Astrocyte of the hippocampus (primary cell): ENCODE measurements at regions not wholly inside any gene's neighbourhood (a gene's known extent, or its start where the extent isn't known, plus 50 kb on each side); places are given as distances from the start of the nearest gene placed in this dataset.
"Not testable (repeated sequence)": the region's sequence is repeated elsewhere in the genome, so short reads cannot be mapped to it uniquely, and the experiment has no call there.

ENCODE experiments used
- DNase-seq: peaks from one replicate; pipeline ENCODE4 v3.0.0; 2011; ENCODE audit warnings: low read depth, low spot score

DNA sequence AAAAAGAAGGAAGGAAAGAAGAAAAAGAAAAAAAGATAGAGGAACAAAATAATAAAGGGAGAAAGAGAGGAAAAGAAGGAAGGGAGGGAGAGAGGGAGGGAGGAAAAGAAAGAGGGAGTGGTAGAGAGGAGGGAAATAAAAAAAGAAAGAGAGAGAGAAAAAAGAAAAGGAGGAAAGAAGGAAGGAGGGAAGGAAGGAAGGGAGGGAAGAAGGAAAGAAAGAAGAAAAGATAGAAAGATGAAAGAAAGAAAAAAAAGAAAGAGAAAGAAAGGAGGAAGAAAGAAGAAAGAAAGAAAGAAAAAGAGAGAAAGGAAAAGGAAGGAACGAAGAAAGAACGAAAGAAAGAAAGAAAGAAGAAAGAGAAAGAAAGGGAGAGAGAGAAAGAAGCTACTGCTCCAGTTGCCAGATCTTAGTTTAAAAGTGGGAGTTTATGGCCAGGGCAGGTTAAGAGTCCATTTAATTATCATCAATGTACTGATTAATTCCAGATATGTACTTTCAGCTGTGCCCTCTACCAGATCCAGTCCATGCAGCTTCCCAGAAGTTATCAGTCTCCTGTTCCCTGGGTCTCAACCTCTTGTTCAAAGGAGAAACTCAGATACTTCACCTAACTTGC, 1378.5 kb upstream of the NUDT12 start:
- no peak for DNase-seq

DNA sequence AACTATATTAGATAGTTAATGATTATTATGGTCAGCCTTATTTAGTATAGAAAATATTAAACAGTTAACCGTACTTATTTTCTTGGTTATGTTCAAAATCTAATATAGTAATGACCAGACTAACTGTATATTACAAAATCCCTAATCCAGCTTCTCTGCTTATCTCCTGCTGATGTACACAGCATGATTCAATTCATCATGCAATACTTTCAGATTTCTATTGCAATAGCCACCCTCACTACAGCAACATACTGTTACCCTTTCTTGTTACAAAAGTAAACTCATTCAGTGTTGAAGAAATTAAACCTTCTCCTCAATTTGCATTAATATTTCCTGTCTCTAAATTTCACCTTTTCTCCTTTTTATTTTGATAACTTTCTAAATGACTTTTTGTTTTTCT, 1375.0 kb upstream of the NUDT12 start:
- DNase-seq, result no peak

DNA sequence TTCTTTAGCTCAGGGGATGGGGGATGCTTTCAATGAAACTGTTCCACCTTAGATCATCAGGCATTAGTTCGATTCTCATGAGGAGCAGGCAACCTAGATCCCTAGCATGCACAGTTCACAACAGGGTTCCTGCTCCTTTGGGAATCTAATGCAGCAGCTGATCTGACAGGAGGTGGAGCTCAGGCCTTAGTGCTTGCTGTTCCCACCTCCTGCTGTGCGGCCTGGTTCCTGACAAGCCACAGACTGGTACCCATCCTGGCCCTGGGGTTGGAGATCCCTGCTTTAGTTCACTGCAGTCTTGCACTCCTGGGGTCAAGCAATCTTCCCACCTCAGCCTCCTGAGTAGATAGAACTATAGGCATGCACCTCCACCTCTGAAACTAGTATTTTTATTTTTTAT, 1369.8 kb upstream of the NUDT12 start:
- DNase-seq, result no peak

DNA sequence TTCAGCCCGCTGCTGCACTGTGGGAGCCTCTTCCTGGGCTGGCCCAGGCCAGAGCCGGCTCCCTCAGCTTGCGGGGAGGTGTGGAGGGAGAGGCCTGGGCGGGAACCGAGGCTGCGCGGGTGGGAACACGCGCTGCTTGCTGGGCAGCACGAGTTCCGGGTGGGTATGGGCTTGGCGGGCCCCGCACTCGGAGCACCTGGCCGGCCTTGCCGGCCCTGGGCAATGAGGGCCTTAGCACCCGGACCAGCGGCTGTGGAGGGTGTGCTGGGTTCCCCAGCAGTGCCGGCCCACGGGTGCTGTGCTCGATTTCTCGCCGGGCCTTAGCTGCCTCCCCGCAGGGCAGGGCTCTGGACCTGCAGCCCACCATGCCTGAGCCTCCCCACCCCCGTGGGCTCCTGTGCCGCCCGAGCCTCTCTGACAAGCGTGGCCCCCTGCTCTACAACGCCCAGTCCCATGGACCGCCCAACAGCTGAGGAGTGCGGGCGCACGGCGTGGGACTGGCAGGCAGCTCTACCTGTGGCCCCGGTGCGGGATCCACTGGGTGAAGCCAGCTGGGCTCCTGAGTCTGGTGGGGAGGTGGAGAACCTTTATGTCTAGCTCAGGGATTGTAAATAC, 1366.4 kb upstream of the NUDT12 start:
- no peak for DNase-seq

DNA sequence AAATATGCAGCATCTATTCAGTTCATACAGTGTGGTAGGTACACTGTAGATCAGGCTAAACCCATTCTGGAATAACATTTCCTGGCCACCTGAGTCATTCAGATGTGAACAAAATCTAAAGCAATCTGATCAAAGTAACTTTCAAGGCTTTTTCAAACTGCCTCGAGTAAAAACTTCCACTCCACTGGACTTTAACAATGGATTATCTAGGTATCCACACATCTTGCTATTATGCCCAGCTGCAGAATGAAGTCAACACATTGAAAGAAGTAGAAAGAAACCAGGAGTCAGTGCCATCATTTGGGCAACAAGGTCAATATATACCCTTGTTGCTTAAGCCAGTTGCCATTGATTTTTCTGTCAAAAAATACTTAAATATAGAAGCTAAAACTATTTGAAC, 1352.6 kb upstream of the NUDT12 start:
- DNase-seq, result peak; percentile 9

DNA sequence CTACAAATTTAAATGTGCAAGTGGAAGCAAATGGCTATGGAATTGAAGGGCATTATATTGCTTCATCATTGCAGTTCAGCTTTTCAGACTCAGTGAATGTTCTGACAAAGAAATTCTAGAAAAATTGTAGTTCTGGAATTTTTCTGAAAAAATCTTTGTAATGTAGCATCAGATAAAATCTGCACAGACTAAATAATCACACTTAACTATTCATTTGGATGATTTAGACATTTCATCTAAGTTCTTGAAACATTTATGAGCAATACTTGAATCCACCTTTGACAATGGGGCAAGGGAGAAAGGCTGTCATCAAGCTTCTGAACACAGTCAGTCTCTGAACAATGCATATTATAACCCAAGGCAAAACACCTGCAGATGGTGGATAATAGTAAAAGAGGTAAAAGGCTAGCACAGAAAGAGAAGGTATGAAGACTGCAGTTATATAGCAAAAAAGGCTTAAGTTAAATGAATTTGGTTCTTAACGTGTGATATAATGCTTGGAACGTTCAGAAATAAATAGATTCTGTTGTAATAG, 1352.0 kb upstream of the NUDT12 start:
- no peak for DNase-seq

DNA sequence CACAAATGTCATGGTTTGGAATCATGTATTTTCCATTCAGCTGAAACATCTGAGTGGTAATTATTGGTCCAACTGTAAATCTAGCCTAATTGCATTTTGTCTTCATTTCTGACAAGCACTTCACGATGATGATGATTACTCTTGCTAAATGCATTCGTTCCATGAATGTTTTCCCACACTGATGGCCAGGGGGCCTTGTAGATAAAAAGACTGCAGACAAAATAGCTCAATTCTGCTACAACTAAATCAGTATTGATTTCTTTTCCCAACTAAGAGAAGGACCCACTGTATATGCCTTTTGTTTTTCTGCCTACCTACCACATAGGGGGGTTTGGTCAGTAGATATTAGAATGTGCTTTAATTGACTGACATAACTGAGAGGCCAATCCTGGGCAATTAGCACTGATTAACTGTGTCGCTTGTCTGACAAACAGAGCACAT, 1351.3 kb upstream of the NUDT12 start:
- DNase-seq, result no peak

DNA sequence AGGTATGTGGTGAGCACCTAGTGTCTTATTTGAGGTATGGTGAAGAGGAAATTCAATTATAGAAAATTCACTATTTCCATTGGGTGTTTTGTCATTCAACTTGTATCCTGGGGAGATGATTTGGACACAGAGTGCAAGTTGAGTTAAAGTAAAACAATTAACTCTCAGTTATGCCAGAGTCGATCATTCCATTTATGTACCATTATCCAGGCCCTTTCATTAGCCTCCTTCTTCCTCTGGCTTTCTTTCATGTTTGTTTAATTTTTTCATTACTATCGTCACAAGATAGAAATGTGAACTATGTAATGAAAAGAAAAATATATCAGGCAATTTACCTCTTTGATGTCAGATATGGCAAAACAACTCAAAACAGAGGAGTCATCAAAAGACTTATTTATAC, 1347.2 kb upstream of the NUDT12 start:
- peak; percentile 2 for DNase-seq

DNA sequence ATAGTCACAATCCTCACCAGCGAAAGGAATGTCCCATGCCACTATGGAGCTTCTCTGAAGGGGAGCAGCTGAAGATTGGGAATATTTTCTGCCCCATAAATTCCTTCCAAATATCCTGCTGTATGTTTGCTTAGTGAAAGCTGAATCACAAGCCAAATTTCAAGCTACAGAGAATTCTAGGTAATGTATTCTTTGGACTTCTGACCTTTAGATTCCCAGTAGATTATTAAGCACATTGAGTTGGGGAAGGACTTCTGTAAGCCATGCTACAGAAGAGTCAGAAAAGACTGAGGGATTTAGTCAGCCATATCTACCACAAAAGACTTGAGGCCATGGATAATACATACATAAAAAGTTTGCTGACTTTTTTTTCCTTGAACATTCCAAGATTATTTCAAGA, 1342.0 kb upstream of the NUDT12 start:
- DNase-seq, result no peak

DNA sequence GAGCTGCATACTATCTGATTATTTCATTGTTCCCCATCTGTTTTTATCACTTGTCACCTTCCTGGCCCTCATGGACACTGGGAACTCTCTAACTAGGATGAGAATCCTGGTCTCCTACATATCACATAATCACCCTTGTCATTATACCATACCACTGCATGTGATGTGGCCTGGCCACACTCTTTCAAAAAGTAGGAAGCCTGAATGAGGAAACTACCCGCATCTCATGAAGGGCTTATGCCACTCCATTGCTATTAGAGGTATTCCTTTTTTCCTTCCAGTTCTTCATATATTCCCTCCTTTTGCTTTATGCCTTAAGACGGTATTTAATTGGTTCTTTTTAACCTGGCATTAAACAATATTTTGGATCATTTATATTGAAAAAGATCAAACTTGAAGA, 1341.4 kb upstream of the NUDT12 start:
- DNase-seq, result no peak

DNA sequence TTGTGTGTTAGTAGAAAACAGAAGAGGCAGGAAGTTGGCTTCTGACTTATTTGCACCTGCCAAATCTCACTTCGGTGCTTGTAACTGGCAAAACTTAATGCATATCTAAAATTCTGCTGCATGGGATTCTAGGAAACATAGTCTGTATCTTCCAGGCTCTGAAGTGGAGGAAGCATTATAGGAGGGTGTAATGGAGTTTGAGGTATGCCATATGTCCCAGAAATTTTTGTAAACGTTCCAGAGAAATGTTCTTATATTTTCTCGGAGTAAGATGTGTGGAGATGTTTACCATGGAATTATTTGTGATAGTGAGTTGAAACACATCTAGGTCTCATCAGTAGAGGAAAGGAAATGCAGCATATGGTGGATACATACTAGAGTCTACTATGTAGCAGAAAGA, 1329.0 kb upstream of the NUDT12 start:
- DNase-seq, result no peak

DNA sequence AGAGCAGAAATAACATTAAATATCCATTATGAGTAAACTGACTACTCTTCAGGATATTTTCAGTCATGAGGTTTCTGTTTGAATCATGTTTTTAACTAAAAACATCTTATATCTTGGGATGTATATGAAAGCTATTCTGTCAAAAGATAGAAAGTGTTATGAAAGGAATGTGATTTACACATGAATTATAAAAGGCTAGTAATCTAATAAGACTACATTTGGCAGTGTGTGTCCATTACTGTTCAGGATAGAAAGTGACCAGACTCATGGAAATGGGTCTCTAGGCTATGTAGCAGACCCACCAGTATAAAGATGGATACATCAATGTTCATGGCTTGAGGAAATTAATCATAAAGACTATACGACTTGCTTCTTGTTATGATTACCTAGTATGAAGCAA, 1328.2 kb upstream of the NUDT12 start:
- no peak for DNase-seq

DNA sequence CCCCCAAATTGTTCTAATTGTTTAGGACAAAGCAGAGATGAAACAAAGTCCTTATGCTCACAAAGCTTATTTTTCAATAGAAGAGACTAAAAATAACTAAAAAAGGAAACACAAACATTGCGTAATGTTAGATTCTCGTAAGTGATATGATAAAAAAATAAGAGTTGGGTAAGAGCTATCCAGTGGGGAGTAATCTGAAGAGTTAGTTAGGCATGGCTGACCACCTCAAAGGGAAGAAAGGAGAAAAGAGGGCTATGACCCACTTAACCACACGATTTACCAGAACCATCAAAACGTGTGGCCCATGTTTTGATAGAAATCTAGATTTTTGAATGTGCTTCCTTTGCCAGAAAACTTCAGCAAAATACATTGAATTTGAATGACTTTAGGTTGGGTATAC, 1296.8 kb upstream of the NUDT12 start:
- DNase-seq, result no peak

DNA sequence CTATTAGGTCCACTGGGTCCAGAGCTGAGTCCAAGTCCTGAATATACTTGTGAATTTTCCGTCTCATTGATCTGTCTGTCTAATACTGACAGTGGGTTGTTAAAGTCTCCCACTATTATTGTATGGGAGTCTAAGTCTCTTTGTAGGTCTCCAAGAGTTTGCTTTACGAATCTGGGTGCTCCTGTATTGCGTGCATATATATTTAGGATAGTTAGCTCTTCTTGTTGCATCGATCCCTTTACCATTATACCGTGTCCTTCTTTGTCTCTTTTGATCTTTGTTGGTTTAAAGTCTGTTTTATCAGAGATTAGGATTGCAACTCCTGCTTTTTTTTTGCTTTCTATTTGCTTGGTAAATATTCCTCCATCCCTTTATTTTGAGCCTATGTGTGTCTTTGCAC, 1289.5 kb upstream of the NUDT12 start:
- not testable (repeated sequence) for DNase-seq

DNA sequence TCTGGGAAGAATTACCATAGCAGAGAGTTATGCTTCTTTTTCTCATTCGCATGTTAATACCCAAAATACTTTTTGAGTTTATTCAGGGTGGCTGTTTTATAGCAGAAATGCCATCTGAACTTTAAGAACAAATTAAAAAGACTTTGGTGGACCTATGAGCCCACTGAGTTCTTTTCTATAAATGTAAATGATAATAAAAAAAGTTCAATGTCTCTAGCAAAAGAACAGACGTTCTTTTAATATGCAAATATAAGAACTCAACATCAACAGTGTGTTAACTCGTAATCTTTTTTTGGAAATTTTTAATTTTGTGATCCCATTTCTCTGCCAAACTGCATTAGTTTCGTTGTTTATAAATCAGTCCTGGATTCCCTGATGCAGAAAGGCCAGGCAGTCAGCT, 1283.0 kb upstream of the NUDT12 start:
- no peak for DNase-seq

DNA sequence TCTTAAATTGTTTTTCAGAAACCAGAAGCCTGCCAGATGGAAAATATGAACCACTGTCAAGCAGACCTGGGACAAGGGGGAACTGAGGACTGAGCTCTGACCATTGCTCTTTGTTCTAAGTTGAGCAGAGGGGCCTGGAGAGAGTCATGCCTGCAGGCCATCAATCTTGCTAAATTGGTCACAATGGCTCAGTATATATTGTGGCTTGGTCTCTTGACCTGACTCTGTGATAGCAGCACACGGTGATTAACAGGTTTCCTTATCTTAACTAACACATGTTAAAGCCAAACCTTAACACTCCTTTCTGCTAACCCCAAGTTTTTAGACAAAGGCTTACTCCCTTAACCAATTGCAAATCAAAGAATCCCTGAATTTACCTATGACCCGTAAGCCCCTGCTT, 1281.2 kb upstream of the NUDT12 start:
- no peak for DNase-seq

DNA sequence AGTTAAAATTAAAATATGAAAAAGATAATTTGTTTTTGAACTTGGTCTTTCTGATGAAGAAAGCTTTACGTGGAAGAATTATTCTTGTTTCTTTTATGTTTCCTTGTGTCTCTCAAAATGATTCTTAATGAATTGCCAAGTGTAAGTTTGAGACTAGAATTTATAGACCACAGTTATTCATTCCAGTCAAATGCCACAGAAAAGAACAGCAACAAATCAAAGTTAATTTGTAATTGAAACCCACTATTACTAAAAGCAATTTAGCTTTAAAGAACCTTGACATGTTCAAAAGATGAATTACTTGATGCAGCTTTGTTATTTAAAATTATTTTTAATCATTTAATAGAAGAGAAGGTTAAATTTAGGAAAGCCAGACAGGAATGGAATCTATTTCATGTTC, 1277.7 kb upstream of the NUDT12 start:
- no peak for DNase-seq

DNA sequence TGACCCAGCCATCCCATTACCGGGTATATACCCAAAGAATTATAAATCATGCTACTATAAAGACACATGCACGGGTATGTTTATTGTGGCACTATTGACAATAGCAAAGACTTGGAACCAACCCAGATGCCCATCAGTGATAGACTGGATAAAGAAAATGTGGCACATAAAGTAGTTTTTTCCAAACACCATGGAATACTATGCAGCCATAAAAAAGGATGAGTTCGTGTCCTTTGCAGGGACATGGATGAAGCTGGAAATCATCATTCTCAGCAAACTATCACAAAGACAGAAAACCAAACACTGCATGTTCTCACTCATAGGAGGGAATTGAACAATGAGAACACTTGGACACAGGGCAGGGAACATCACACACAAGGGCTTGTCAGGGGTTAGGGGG, 1268.9 kb upstream of the NUDT12 start:
- DNase-seq, result not testable (repeated sequence)

DNA sequence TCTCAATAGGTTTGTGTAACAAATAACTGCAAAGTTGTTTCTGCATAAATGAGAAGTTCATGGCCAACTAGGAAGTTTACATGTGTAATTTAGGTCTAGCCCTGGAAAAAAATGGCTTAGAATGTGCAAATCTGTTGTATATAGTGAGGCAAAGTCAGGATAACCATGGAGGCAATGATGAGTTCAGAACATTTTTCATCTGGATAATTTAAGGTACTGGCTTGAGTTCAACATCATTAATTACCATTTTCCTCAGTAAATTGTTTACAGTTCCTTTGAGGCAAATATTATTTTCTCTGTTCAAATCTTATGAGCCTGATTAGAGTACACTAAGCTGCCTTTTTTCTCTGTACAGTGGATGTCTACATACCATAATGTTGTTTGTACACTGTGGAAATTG, 1259.0 kb upstream of the NUDT12 start:
- no peak for DNase-seq

DNA sequence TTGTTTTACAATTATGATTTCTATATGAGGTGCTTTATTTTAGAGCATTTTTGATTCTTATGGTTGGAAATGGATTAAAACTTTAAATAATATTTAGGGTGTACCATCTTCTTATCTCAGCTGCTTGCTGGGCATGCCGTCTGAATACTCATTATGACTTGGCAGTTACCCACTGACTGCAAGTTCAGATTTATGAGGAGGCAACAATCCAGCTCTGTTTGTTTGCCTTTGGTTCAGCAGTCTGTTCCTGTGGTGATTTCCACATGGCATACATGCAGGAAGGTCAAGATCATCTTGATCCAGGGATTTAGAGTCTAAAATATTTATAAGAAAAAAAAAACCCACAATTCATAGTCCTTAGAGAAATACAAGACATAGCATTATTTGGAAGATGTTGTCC, 1254.5 kb upstream of the NUDT12 start:
- DNase-seq, result no peak

DNA sequence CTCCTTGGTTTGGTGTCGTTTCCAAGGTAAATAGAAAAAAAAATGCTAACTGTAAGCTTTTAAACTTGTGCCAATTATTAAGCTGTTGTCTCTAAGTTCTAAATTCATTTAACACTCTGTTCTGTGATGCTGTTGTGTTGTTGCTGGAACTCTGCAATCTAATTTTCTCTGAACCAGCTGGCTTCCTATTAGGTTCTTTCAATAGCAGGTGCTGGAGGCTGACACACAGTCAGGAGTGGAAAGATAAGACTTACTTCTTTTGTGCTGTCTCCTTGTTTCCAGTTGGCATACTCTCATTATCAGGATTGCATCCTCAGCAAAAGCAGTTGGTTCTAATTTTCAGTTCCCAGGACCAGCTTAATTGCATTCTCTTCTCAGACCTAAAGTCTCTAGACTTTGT, 1252.6 kb upstream of the NUDT12 start:
- no peak for DNase-seq

DNA sequence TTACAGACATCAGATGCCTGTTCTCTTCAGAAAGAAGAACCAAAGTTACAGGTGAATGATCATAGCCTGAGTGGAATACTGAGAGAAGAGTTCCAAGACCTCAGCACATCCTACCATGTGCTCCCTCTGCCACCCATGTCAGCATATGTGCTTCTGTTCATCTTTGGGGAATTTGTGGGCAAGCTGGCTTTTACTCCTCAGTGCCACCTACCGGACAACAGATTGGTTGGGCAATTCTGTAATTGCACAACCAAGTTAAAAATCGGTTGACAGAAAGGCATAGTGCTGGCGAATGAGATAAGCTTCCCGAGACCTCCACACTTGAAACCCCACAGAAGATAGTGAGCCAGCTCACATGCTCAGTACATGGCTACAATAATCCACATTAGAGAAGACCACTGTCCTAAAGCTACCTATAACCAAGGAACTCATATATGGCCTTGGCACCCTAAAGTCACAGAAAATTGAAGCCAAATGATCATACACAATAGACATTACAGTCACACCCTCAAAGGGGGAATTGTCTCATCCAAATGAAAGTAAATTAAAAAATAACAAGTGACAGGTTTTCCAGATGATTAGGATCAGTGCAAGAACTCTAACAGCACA, 1238.0 kb upstream of the NUDT12 start:
- DNase-seq, result no peak

DNA sequence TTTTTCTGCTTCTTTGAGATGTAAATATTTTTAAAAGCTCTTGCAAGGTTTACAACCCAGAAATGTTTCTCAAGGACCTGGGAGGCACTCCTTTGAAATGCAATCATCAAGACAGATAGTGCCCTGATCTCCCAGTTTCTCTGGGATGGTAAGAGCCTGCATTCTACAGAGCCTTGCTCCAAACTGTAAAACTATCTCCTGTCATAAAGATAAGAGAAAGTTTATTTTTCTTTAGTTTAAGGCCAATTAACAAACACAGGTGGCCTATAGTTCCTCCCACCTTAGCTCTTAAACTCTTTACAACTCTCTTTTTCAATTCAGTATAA, 1231.1 kb upstream of the NUDT12 start:
- no peak for DNase-seq
